PC-3 (cell line): ENCODE measurements at regions not wholly inside any gene's neighbourhood (a gene's known extent, or its start where the extent isn't known, plus 50 kb on each side); places are given as distances from the start of the nearest gene placed in this dataset.
"Not testable (repeated sequence)": the region's sequence is repeated elsewhere in the genome, so short reads cannot be mapped to it uniquely, and the experiment has no call there.

Experiments used
- ATAC-seq: fragments of 200-7000 bp; cut with Tn5 transposase; 2 replicates; pipeline ENCODE4 v1.9.1; 2020; ENCODE audit warnings: mild to moderate bottlenecking, moderate library complexity
- BruUV-seq: library from RNA; stranded (reverse); fragments of 400-500 nt; replicated peaks from 2 replicates; lab custom pipeline; 2021; lab: Mats Ljungman, UMichigan
- CTCF ChIA-PET: fragments of 300-600 bp; sonication (Branson Sonifier 250); formaldehyde crosslinking; loops from one replicate; lab custom pipeline; 2022; ENCODE audit warnings: antibody characterized with exemption; lab: Charles Lee
- POLR2A ChIA-PET: fragments of 300-600 bp; sonication (Branson Sonifier 250); formaldehyde crosslinking; loops from one replicate; lab custom pipeline; 2022; ENCODE audit warnings: antibody characterized with exemption; ENCODE audit not compliant: unreplicated experiment; lab: Charles Lee
- DNase-seq: peaks from one replicate; pipeline ENCODE4 v3.0.0-alpha.2; 2015
- H2AFZ ChIP-seq: fragments of 300-600 bp; sonication (generic); 2 replicates; pipeline ENCODE4 v1.6.0; 2016; ENCODE audit warnings: antibody characterized with exemption, low read length
- H3F3A ChIP-seq: fragments of 300-600 bp; sonication (generic); one replicate; pipeline ENCODE4 v1.6.0; 2017; ENCODE audit warnings: antibody characterized with exemption, low read length, control low read depth, mild to moderate bottlenecking; ENCODE audit not compliant: unreplicated experiment
- H3K27ac ChIP-seq: fragments of 300-600 bp; sonication (generic); 2 replicates; pipeline ENCODE4 v1.5.1; 2016; ENCODE audit warnings: mild to moderate bottlenecking, low read length
- H3K27me3 ChIP-seq: fragments of 300-600 bp; sonication (generic); 2 replicates; pipeline ENCODE4 v1.6.1; 2016; ENCODE audit warnings: low read length, mixed read lengths
- H3K36me3 ChIP-seq: fragments of 300-600 bp; sonication (generic); 2 replicates; pipeline ENCODE4 v1.6.1; 2016; ENCODE audit warnings: low read depth, mixed run types, low read length, mixed read lengths
- H3K4me1 ChIP-seq: fragments of 300-600 bp; sonication (generic); 2 replicates; pipeline ENCODE4 v1.5.1; 2016; ENCODE audit warnings: low read length; ENCODE audit not compliant: insufficient read depth
- H3K4me2 ChIP-seq: fragments of 300-600 bp; sonication (generic); 2 replicates; pipeline ENCODE4 v1.6.0; 2016; ENCODE audit warnings: low read length
- H3K4me3 ChIP-seq: fragments of 300-600 bp; sonication (generic); 2 replicates; pipeline ENCODE4 v1.5.1; 2016; ENCODE audit warnings: mild to moderate bottlenecking, low read length, mixed read lengths
- H3K79me2 ChIP-seq: fragments of 300-600 bp; sonication (generic); 2 replicates; pipeline ENCODE4 v1.6.1; 2017; ENCODE audit warnings: low read length, mixed read lengths
- H3K9ac ChIP-seq: fragments of 300-600 bp; sonication (generic); 2 replicates; pipeline ENCODE4 v1.6.0; 2016; ENCODE audit warnings: mild to moderate bottlenecking, low read length
- H3K9me2 ChIP-seq: fragments of 300-600 bp; sonication (generic); replicated peaks from 2 replicates; pipeline ENCODE4 v1.6.1; 2016; ENCODE audit warnings: mixed run types, low read length, mixed read lengths
- H3K9me3 ChIP-seq: fragments of 300-600 bp; sonication (generic); 2 replicates; pipeline ENCODE4 v1.6.1; 2016; ENCODE audit warnings: low read length, mixed read lengths
- H4K20me1 ChIP-seq: fragments of 300-600 bp; sonication (generic); 2 replicates; pipeline ENCODE4 v1.6.1; 2016; ENCODE audit warnings: low read length, mixed read lengths
- EZH2 ChIP-seq: fragments of 300-600 bp; sonication (generic); IDR thresholded peaks from one replicate; pipeline ENCODE4 v1.6.1; 2017; ENCODE audit warnings: antibody characterized with exemption, mild to moderate bottlenecking, low read length; ENCODE audit not compliant: unreplicated experiment
- EZH2phosphoT487 ChIP-seq: fragments of 300-600 bp; sonication (generic); IDR thresholded peaks from 2 replicates; pipeline ENCODE4 v1.6.1; 2018; ENCODE audit warnings: mild to moderate bottlenecking, antibody characterized with exemption, low read length, borderline replicate concordance
- intact Hi-C: fragments of 100-400 bp; cut with micrococcal nuclease; formaldehyde crosslinking; loops from 2 replicates; pipeline ENCODE4 v1.9.0; 2023
- TF ChIP-seq, protein P1 (sequence below): fragments of 300-600 bp; sonication (generic); conservative IDR thresholded peaks from 2 replicates; pipeline ENCODE4 v1.5.1; 2017; ENCODE audit warnings: antibody characterized with exemption, low read depth, mild to moderate bottlenecking, low read length

DNA sequence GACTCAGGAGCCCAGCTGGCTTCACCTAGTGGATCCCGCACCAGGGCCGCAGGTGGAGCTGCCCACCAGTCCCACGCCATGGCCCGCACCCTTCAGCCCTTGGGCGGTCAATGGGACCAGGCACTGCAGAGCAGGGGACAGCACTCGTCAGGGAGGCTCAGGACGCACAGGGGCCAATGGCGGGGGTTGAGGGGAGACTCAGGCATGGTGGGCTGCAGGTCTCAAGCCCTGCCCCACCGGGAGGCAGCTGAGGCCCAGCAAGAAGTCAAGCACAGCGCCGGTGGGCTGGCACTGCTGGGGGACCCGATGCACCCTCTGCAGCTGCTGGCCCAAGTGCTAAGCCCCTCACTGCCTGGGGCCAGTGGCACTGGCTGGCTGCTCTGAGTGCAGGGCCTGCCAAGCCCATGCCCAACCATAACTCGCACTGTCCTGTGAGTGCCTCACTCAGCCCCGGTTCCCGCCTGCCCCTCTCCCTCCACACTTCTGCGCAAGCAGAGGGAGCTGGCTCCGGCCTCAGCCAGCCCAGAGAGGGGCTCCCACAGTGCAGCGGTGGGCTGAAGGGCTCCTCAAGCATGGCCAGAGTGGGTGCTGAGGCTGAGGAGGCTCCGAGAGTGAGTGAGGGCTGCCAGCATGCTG lies 111.7 kb upstream of the PGR start:
- H2AFZ ChIP-seq = no peak overlapping the region
- ChIA-PET POLR2A (no interaction called here), CTCF (no interaction called here)
- H3K79me2 ChIP-seq = no peaks in the 10 kb centered on the region
- no peaks in the 10 kb centered on the region for H3K9me2 ChIP-seq
- BruUV-seq = no TSS peak
- H3K36me3 ChIP-seq = no peaks in the 10 kb centered on the region
- TF ChIP-seq EZH2phosphoT487 (no peak), EZH2 (no peak)
- TF ChIP-seq, protein P1, sequence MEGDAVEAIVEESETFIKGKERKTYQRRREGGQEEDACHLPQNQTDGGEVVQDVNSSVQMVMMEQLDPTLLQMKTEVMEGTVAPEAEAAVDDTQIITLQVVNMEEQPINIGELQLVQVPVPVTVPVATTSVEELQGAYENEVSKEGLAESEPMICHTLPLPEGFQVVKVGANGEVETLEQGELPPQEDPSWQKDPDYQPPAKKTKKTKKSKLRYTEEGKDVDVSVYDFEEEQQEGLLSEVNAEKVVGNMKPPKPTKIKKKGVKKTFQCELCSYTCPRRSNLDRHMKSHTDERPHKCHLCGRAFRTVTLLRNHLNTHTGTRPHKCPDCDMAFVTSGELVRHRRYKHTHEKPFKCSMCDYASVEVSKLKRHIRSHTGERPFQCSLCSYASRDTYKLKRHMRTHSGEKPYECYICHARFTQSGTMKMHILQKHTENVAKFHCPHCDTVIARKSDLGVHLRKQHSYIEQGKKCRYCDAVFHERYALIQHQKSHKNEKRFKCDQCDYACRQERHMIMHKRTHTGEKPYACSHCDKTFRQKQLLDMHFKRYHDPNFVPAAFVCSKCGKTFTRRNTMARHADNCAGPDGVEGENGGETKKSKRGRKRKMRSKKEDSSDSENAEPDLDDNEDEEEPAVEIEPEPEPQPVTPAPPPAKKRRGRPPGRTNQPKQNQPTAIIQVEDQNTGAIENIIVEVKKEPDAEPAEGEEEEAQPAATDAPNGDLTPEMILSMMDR = no peak
- ATAC-seq (no peak), DNase-seq (no peak)
- no peaks in the 10 kb centered on the region for H3K4me1 ChIP-seq
- intact Hi-C loops = no loop called here
- no peaks in the 10 kb centered on the region for H3F3A ChIP-seq
- H3K4me2 ChIP-seq = no peak overlapping the region
- H3K4me3 ChIP-seq = no peak overlapping the region
- no peak overlapping the region for H3K27ac ChIP-seq
- no peaks in the 10 kb centered on the region for H4K20me1 ChIP-seq
- H3K9me3 ChIP-seq = no peaks in the 10 kb centered on the region
- H3K9ac ChIP-seq = no peak overlapping the region
- H3K27me3 ChIP-seq = peaks cover 33% of the 10 kb centered on the region

DNA sequence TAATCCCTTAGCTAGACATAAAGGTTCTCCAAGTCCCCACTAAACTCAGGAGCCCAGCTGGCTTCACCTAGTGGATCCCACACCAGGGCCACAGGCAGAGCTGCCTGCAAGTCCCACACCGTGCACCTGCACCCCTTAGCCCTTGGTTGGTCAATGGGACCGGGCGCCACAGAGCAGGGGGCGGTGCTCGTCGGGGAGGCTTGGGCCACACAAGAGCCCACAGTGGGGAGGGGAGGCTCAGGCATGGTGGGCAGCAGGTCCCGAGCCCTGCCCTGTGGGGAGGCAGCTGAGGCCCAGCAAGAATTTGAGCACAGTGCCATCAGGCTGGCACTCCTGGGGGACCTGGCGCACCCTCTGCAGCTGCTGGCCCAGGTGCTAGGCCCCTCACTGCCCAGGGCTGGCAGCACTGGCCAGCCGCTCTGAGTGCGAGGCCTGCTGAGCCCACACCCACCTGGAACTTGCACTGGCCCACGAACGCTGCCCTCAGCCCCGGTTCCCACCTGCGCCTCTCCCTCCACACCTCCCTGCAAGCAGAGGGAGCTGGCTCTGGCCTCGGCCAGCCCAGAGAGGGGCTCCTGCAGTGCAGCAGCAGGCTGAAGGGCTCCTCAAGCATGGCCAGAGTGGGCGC lies 101.7 kb upstream of the PGR start:
- H3K27me3 ChIP-seq = peaks cover 16% of the 10 kb centered on the region
- H3K79me2 ChIP-seq, H3K9me3 ChIP-seq, H3F3A ChIP-seq, BruUV-seq, ATAC-seq, intact Hi-C loops, POLR2A ChIA-PET, H3K27ac ChIP-seq, H3K4me1 ChIP-seq, H4K20me1 ChIP-seq, H3K36me3 ChIP-seq, H3K4me3 ChIP-seq, CTCF ChIA-PET, DNase-seq, H2AFZ ChIP-seq, H3K4me2 ChIP-seq, H3K9me2 ChIP-seq, H3K9ac ChIP-seq: not testable (repeated sequence)

DNA sequence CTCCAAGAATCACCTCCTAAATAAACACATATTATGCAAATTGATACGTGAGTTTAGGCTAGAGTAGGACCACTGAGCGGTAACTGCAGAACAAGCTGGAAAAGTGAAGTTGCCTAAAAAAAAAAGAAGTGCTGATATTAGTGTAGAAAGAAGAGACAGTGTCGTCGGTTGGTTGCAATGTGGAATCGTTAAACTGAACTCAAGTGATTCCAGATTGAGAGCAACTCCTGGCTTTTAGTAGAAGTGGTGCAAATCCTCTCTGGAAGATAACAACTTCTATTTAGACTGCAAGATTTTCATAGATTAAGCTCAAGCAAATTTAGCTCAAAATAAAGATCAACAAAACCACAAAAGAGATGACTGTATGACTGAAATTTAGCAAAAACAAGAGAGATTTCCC lies 97.0 kb upstream of the PGR start:
- Histone ChIP-seq H3K9me3 (peaks cover 5% of the 10 kb centered on the region; the same call in 1 of the 2 replicates), H4K20me1 (no peaks in the 10 kb centered on the region), H3K4me2 (no peak overlapping the region), H3K27ac (no peak overlapping the region), H3K79me2 (no peaks in the 10 kb centered on the region), H3K36me3 (no peaks in the 10 kb centered on the region), H3K27me3 (peaks cover 29% of the 10 kb centered on the region), H2AFZ (no peak overlapping the region), H3K4me1 (no peaks in the 10 kb centered on the region), H3K9ac (no peak overlapping the region), H3K9me2 (no peaks in the 10 kb centered on the region), H3K4me3 (no peak overlapping the region), H3F3A (no peaks in the 10 kb centered on the region)
- no peak for TF ChIP-seq EZH2
- no peak for TF ChIP-seq EZH2phosphoT487
- TF ChIP-seq, protein P1 = no peak
- ATAC-seq = no peak
- no peak for DNase-seq
- ChIA-PET CTCF (no interaction called here), POLR2A (no interaction called here)
- BruUV-seq = no TSS peak
- intact Hi-C loops = no loop called here
